Thoracic aorta (tissue), 2 donors: ENCODE measurements at regions not wholly inside any gene's neighbourhood (a gene's known extent, or its start where the extent isn't known, plus 50 kb on each side); places are given as distances from the start of the nearest gene placed in this dataset.

Experiments
- ATAC-seq: fragments of 150-250 bp; one replicate; pipeline ENCODE4 v1.8.0; 2017; ENCODE audit warnings: low read depth; ENCODE audit not compliant: insufficient number of reproducible peaks, low FRiP score
- DNase-seq: peaks from one replicate; pipeline ENCODE4 v3.0.0-alpha.2; 2020; ENCODE audit warnings: low spot score
- H3K27ac ChIP-seq, 2 donors: fragments of 200-600 bp; sonication (generic); 1 replicate in 1 of 2; 2 replicates in 1 of 2; pipeline ENCODE4 v1.5.1; 2016; ENCODE audit warnings: mild to moderate bottlenecking in 2 of 2, moderate library complexity in 2 of 2
- H3K27me3 ChIP-seq: fragments of 200-600 bp; sonication (generic); replicated peaks from 2 replicates; pipeline ENCODE4 v1.6.0; 2016; ENCODE audit warnings: mild to moderate bottlenecking; ENCODE audit not compliant: insufficient read depth
- H3K36me3 ChIP-seq: fragments of 200-600 bp; sonication (generic); one replicate; pipeline ENCODE4 v1.5.1; 2016
- H3K4me1 ChIP-seq, 2 donors: fragments of 200-600 bp; sonication (generic); 1 replicate in 1 of 2; 2 replicates in 1 of 2; pipeline versions ENCODE4 v1.5.1 to v1.6.0; 2016; ENCODE audit warnings: low read depth in 2 of 2, mild to moderate bottlenecking in 1 of 2; ENCODE audit not compliant: control insufficient read depth in 1 of 2
- H3K4me3 ChIP-seq: fragments of 200-600 bp; sonication (generic); 2 replicates; pipeline ENCODE4 v1.5.1; 2016; ENCODE audit warnings: mild to moderate bottlenecking
- H3K9me3 ChIP-seq: fragments of 200-600 bp; sonication (generic); 2 replicates; pipeline ENCODE4 v1.5.1; 2016
- CTCF ChIP-seq: fragments of 200-600 bp; sonication (generic); IDR thresholded peaks from one replicate; pipeline ENCODE4 v1.5.1; 2019; ENCODE audit warnings: antibody characterized with exemption

- Histone ChIP-seq H3K27me3 (no peaks in the 10 kb centered on the region), H3K9me3 (no peaks in the 10 kb centered on the region), H3K4me1 (no peaks in the 10 kb centered on the region), H3K36me3 (no peaks in the 10 kb centered on the region), H3K27ac (no peak overlapping the region), H3K4me3 (no peak overlapping the region)
- TF ChIP-seq CTCF: no peak
- DNase-seq (no peak), ATAC-seq (no peak)
These were observed 236.1 kb downstream of the KCNA4 start for GRCh38 chr11:29780756-29781155.

DNA sequence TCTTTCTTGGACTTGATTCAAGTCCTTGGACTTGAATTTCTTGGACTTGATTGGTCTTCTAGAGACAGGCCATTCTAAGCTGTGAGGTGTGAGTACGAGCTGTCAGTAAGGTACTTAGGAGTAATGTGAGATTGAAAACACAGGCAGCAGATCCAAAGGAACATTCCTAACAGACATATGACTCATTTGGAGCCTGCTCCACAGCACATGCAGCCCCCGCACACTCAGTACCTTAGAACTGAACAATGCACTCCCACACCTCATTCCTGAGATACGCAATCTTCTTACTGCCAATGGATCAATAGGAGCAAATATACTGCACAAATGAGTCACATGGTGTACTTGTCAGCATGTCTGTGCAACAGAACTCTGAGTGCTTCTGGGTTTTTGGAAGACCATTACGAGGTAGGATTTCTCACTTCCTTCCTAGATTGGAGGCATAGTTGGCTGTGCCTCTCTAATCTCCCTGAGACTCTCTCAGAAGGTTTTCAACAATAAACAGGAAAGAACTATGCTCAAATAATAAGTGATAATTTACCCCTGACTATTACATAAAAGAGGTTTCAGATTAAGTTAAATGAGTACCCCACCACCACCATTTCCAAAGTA, 243.1 kb downstream of the KCNA4 start:
- Histone ChIP-seq H3K4me3 (no peak overlapping the region), H3K9me3 (no peaks in the 10 kb centered on the region), H3K27ac (no peak overlapping the region), H3K27me3 (no peaks in the 10 kb centered on the region), H3K36me3 (no peaks in the 10 kb centered on the region), H3K4me1 (no peaks in the 10 kb centered on the region)
- TF ChIP-seq CTCF: no peak
- DNase-seq: no peak
- no peak for ATAC-seq

- DNase-seq: no peak
- Histone ChIP-seq H3K27me3 (no peaks in the 10 kb centered on the region), H3K4me3 (no peak overlapping the region), H3K36me3 (no peaks in the 10 kb centered on the region), H3K4me1 (no peaks in the 10 kb centered on the region), H3K27ac (no peak overlapping the region), H3K9me3 (no peaks in the 10 kb centered on the region)
- ATAC-seq: no peak
- TF ChIP-seq CTCF: no peak
These were observed 260.0 kb downstream of the KCNA4 start for GRCh38 chr11:29756871-29757270.

- no peak for TF ChIP-seq CTCF
- Histone ChIP-seq H3K27me3 (no peaks in the 10 kb centered on the region), H3K36me3 (no peaks in the 10 kb centered on the region), H3K4me3 (no peak overlapping the region), H3K9me3 (no peaks in the 10 kb centered on the region), H3K27ac (no peak overlapping the region), H3K4me1 (no peaks in the 10 kb centered on the region)
- DNase-seq: no peak
- no peak for ATAC-seq
These were observed 261.4 kb downstream of the KCNA4 start for GRCh38 chr11:29755474-29755873.

GRCh38 chr11:29751618-29752017, 265.2 kb downstream of the KCNA4 start:
- Histone ChIP-seq H3K27me3 (no peaks in the 10 kb centered on the region), H3K4me1 (no peaks in the 10 kb centered on the region), H3K9me3 (no peaks in the 10 kb centered on the region), H3K27ac (no peak overlapping the region), H3K36me3 (no peaks in the 10 kb centered on the region), H3K4me3 (no peak overlapping the region)
- no peak for TF ChIP-seq CTCF
- DNase-seq: no peak
- no peak for ATAC-seq
